Lung (tissue), 1 donor: ENCODE measurements at regions not wholly inside any gene's neighbourhood (a gene's known extent, or its start where the extent isn't known, plus 50 kb on each side); places are given as distances from the start of the nearest gene placed in this dataset. TPM values are rescaled to one million over a fixed set of nuclear protein-coding genes. Genes with fewer than 3 reads are reported as not detected.

Experiments used
- small RNA-seq: library from RNA; depleted of rRNA; stranded (forward); fragments of <200 nt; gene quantifications from one replicate; pipeline ENCODE3, GENCODE V24; 2014; ENCODE audit warnings: low replicate concordance

Small RNA genes lying in the stretch of these regions (small RNA-seq; reads per million reads assigned to genes)
- not detected for gene AC010385.1
- gene AC010385.3 = not detected
- gene AC026421.1 = not detected
- gene AC114300.1 = not detected
- gene LSP1P3 = not detected
- gene RF00425 = not detected
- not detected for gene RNU6-738P
- not detected for gene RNU6-909P
- gene UBL5P1 = not detected
